ENCODE measurements at regions not wholly inside any gene's neighbourhood (a gene's known extent, or its start where the extent isn't known, plus 50 kb on each side); places are given as distances from the start of the nearest gene placed in this dataset.

GRCh38 chr9:90956026-90956810 lies 154.6 kb downstream of the SYK start:
- TF ChIP-seq, protein P1, sequence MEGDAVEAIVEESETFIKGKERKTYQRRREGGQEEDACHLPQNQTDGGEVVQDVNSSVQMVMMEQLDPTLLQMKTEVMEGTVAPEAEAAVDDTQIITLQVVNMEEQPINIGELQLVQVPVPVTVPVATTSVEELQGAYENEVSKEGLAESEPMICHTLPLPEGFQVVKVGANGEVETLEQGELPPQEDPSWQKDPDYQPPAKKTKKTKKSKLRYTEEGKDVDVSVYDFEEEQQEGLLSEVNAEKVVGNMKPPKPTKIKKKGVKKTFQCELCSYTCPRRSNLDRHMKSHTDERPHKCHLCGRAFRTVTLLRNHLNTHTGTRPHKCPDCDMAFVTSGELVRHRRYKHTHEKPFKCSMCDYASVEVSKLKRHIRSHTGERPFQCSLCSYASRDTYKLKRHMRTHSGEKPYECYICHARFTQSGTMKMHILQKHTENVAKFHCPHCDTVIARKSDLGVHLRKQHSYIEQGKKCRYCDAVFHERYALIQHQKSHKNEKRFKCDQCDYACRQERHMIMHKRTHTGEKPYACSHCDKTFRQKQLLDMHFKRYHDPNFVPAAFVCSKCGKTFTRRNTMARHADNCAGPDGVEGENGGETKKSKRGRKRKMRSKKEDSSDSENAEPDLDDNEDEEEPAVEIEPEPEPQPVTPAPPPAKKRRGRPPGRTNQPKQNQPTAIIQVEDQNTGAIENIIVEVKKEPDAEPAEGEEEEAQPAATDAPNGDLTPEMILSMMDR (IDR thresholded peaks at IDR 0.05): no peak
- no peak for TF ChIP-seq EZH2 (IDR thresholded peaks at IDR 0.05; ENCODE audit: borderline replicate concordance, insufficient read depth, low read depth, low read length, poor library complexity, severe bottlenecking)
